H1 (cell line): ENCODE measurements at regions not wholly inside any gene's neighbourhood (a gene's known extent, or its start where the extent isn't known, plus 50 kb on each side); places are given as distances from the start of the nearest gene placed in this dataset.

Source experiments
- ASH2L ChIP-seq: fragments of 200-600, 300-600 bp; sonication (generic); IDR thresholded peaks from one replicate; pipeline ENCODE4 v1.7.1; 2017; ENCODE audit warnings: low read length
- GTF2F1 ChIP-seq: IDR thresholded peaks from 2 replicates; pipeline ENCODE4 v1.6.1; 2012; ENCODE audit warnings: low read depth, low read length, improper control_type of control experiment, borderline replicate concordance
- HDAC6 ChIP-seq: IDR thresholded peaks from one replicate; pipeline ENCODE4 v1.7.1; 2012; ENCODE audit warnings: low read depth, mild to moderate bottlenecking, inconsistent platforms, low read length, moderate library complexity
- JUND ChIP-seq: IDR thresholded peaks from 2 replicates; pipeline ENCODE4 v1.6.1; 2011; ENCODE audit warnings: mild to moderate bottlenecking, improper control_type of control experiment, low read length
- NRF1 ChIP-seq: IDR thresholded peaks from 2 replicates; pipeline ENCODE4 v1.6.1; 2011; ENCODE audit warnings: mild to moderate bottlenecking, low read depth, low read length, improper control_type of control experiment
- POLR2A ChIP-seq, 2 experiments: IDR thresholded peaks; 1 replicate in 1 of 2; 2 replicates in 1 of 2; pipeline ENCODE4 v1.6.1; 2011; ENCODE audit warnings: low read depth in 2 of 2, low read length in 2 of 2, mild to moderate bottlenecking in 2 of 2; ENCODE audit errors: control extremely low read depth in 1 of 2
- RNF2 ChIP-seq: fragments of 200-900, 300-1000 bp; sonication (generic); IDR thresholded peaks from 2 replicates; pipeline ENCODE4 v1.7.1; 2016; ENCODE audit warnings: borderline replicate concordance, low read depth, mild to moderate bottlenecking, antibody characterized with exemption, low read length; ENCODE audit not compliant: poor library complexity, severe bottlenecking; ENCODE audit errors: missing control alignments
- RXRA ChIP-seq: IDR thresholded peaks from 2 replicates; pipeline ENCODE4 v1.6.1; 2011; ENCODE audit warnings: low read depth, mild to moderate bottlenecking, low read length, moderate library complexity; ENCODE audit not compliant: insufficient read depth
- SP1 ChIP-seq: IDR thresholded peaks from 2 replicates; pipeline ENCODE4 v1.6.1; 2011; ENCODE audit warnings: low read depth, low read length
- SP4 ChIP-seq: IDR thresholded peaks from 2 replicates; pipeline ENCODE4 v1.6.1; 2012; ENCODE audit warnings: low read length, inconsistent platforms
- TCF12 ChIP-seq: IDR thresholded peaks from 2 replicates; pipeline ENCODE4 v1.6.1; 2011; ENCODE audit warnings: low read depth, mild to moderate bottlenecking, low read length
- TF ChIP-seq, protein P1 (sequence below), 3 experiments: IDR thresholded peaks; 1 replicate in 2 of 3; 2 replicates in 1 of 3; pipeline versions ENCODE4 v1.5.1 to v1.6.1; 2011; ENCODE audit warnings: low read length in 3 of 3, mild to moderate bottlenecking in 3 of 3, inconsistent platforms in 2 of 3, low read depth in 1 of 3, moderate library complexity in 1 of 3; ENCODE audit not compliant: insufficient read depth in 1 of 3; ENCODE audit errors: control extremely low read depth in 1 of 3

DNA sequence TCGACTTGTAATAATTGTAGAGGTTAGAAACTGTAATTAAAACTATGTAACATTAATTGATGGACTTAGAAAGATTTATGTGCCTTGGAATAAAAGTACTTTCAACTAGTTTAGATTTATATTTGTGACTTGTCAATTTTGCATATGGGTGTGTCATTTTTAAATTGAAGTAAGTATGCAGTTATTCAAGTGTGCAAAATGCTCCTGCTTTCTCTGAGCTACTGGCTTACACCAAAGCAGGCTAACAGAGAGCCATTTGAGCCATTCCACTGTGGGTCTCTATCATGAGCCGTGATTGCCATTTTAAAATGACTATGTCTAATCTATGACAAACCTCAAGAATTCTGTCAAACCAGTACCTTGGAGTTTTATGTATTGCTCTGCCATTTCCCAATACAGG, 345.0 kb upstream of the MDFIC2 start:
- no peak for TF ChIP-seq SP4
- TF ChIP-seq, protein P1, sequence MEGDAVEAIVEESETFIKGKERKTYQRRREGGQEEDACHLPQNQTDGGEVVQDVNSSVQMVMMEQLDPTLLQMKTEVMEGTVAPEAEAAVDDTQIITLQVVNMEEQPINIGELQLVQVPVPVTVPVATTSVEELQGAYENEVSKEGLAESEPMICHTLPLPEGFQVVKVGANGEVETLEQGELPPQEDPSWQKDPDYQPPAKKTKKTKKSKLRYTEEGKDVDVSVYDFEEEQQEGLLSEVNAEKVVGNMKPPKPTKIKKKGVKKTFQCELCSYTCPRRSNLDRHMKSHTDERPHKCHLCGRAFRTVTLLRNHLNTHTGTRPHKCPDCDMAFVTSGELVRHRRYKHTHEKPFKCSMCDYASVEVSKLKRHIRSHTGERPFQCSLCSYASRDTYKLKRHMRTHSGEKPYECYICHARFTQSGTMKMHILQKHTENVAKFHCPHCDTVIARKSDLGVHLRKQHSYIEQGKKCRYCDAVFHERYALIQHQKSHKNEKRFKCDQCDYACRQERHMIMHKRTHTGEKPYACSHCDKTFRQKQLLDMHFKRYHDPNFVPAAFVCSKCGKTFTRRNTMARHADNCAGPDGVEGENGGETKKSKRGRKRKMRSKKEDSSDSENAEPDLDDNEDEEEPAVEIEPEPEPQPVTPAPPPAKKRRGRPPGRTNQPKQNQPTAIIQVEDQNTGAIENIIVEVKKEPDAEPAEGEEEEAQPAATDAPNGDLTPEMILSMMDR (IDR thresholded peaks at IDR 0.05; ENCODE audit: control extremely low read depth in 1 of 3, insufficient read depth in 1 of 3, low read depth in 1 of 3, low read length in 3 of 3) = no peak
- no peak for TF ChIP-seq HDAC6
- TF ChIP-seq TCF12 = no peak
- TF ChIP-seq SP1 = no peak
- no peak for TF ChIP-seq RNF2
- no peak for TF ChIP-seq JUND
- TF ChIP-seq NRF1 = no peak
- TF ChIP-seq ASH2L = no peak
- TF ChIP-seq POLR2A (IDR thresholded peaks at IDR 0.05; ENCODE audit: control extremely low read depth in 1 of 2, low read depth in 2 of 2, low read length in 2 of 2) = no peak
- TF ChIP-seq GTF2F1 = no peak
- no peak for TF ChIP-seq RXRA
